Transverse colon (tissue), 4 donors: ENCODE measurements at regions not wholly inside any gene's neighbourhood (a gene's known extent, or its start where the extent isn't known, plus 50 kb on each side); places are given as distances from the start of the nearest gene placed in this dataset.

Experiments
- DNase-seq: peaks from one replicate; pipeline ENCODE4 v3.0.0-alpha.2; 2019
- H3K27ac ChIP-seq, 4 donors: fragments of 200-600 bp; sonication (generic); 2 replicates each; pipeline ENCODE4 v1.5.1; 2016 to 2018; ENCODE audit warnings: inconsistent platforms in 4 of 4
- H3K27me3 ChIP-seq: fragments of 200-600 bp; sonication (generic); 2 replicates; pipeline ENCODE4 v1.5.1; 2017; ENCODE audit warnings: inconsistent platforms
- H3K36me3 ChIP-seq, 4 donors: fragments of 200-600 bp; sonication (generic); 2 replicates each; pipeline ENCODE4 v1.5.1; 2017 to 2019; ENCODE audit warnings: inconsistent platforms in 4 of 4
- H3K4me1 ChIP-seq, 4 donors: fragments of 200-600 bp; sonication (generic); 2 replicates each; pipeline ENCODE4 v1.5.1; 2017 to 2020; ENCODE audit warnings: inconsistent platforms in 4 of 4
- H3K4me3 ChIP-seq, 4 donors: fragments of 200-600 bp; sonication (generic); 1 replicate in 1 of 4; 2 replicates in 3 of 4; pipeline versions ENCODE4 v1.5.1 to v1.6.1; 2017 to 2019; ENCODE audit warnings: inconsistent platforms in 4 of 4
- H3K9me3 ChIP-seq, 2 donors: fragments of 200-600 bp; sonication (generic); 2 replicates each; pipeline ENCODE4 v1.5.1; 2017 to 2019; ENCODE audit warnings: inconsistent platforms in 2 of 2
- CTCF ChIP-seq, 5 experiments: fragments of 200-600 bp in 3 of 5; fragments of 450-650 bp in 2 of 5; sonication (generic) in 3 of 5; IDR thresholded peaks; 1 replicate in 2 of 5; 2 replicates in 3 of 5; pipeline ENCODE4 v1.5.1; 2016 to 2017; ENCODE audit warnings: antibody characterized with exemption in 5 of 5, inconsistent platforms in 3 of 5, mild to moderate bottlenecking in 2 of 5, moderate library complexity in 1 of 5
- EP300 ChIP-seq: sonication (generic); formaldehyde crosslinking; IDR thresholded peaks from one replicate; pipeline ENCODE4 v1.6.1; 2017; ENCODE audit warnings: antibody characterized with exemption, low read depth
- POLR2A ChIP-seq: fragments of 450-650 bp; IDR thresholded peaks from one replicate; pipeline ENCODE4 v1.6.1; 2016; ENCODE audit warnings: antibody characterized with exemption, mild to moderate bottlenecking, moderate library complexity
- POLR2AphosphoS5 ChIP-seq, 3 donors: sonication (generic); formaldehyde crosslinking; IDR thresholded peaks; one replicate each; pipeline ENCODE4 v1.6.1; 2016; ENCODE audit warnings: antibody characterized with exemption in 3 of 3
- WGBS, 2 donors: methylation state at CpG; one replicate each; pipeline ENCODE4 v1.1.5; 2018; ENCODE audit warnings: low coverage in 1 of 2; 5-methylcytosine and 5-hydroxymethylcytosine counted together
- in situ Hi-C, 4 donors: fragments of 200-750 bp; cut with MboI; loops; one replicate each; pipeline versions ENCODE4 v1.15.0 to v1.15.1; 2017; ENCODE audit warnings: low sequenced_read_pairs in 3 of 4, low pct_ligation_motif_present in 1 of 4, low pct_unique_long_range_greater_than_20kb in 1 of 4
- intact Hi-C: fragments of 100-400 bp; cut with DNase I; formaldehyde crosslinking; loops from one replicate; pipeline ENCODE4 v1.15.1; 2023; ENCODE audit warnings: low total_unique reads

GRCh38 chr7:13633857-13634256, 355.6 kb downstream of the ETV1 start:
- no peak for DNase-seq
- TF ChIP-seq POLR2AphosphoS5 (IDR thresholded peaks at IDR 0.05) (no peak), CTCF (IDR thresholded peaks at IDR 0.05) (no peak), POLR2A (no peak), EP300 (no peak)
- Histone ChIP-seq H3K27me3 (no peaks in the 10 kb centered on the region), H3K4me3 (no peak overlapping the region), H3K36me3 (no peaks in the 10 kb centered on the region), H3K9me3 (no peaks in the 10 kb centered on the region), H3K4me1 (no peaks in the 10 kb centered on the region), H3K27ac (no peak overlapping the region)
- intact Hi-C loops, result no loop called here
- 74 to 79% methylated on average over 3 of the region's 3 CpGs for WGBS, 2 donors
- in situ Hi-C loops, result no loop called here

- WGBS, 2 donors, result 61 to 71% methylated on average over 3 to 4 of the region's 4 CpGs
- TF ChIP-seq POLR2AphosphoS5 (IDR thresholded peaks at IDR 0.05) (no peak), POLR2A (no peak), EP300 (no peak), CTCF (IDR thresholded peaks at IDR 0.05) (no peak)
- DNase-seq, result no peak
- in situ Hi-C loops, result no loop called here
- H3K9me3 ChIP-seq, result no peaks in the 10 kb centered on the region
- no peak overlapping the region for H3K4me3 ChIP-seq
- no peaks in the 10 kb centered on the region for H3K36me3 ChIP-seq
- intact Hi-C loops, result no loop called here
- H3K27ac ChIP-seq, result no peak overlapping the region
- no peaks in the 10 kb centered on the region for H3K4me1 ChIP-seq
- H3K27me3 ChIP-seq, result no peaks in the 10 kb centered on the region
Measured at GRCh38 chr7:13639396-13639795, 350.1 kb downstream of the ETV1 start.

- WGBS, 2 donors, result 17 to 27% methylated on average over 1 of the region's 1 CpG
- Histone ChIP-seq H3K27me3 (no peaks in the 10 kb centered on the region), H3K27ac (no peak overlapping the region), H3K36me3 (no peaks in the 10 kb centered on the region), H3K9me3 (no peaks in the 10 kb centered on the region), H3K4me3 (no peak overlapping the region), H3K4me1 (no peaks in the 10 kb centered on the region)
- in situ Hi-C loops (no loop called here), intact Hi-C loops (no loop called here)
- DNase-seq, result no peak
- TF ChIP-seq EP300 (no peak), CTCF (IDR thresholded peaks at IDR 0.05) (no peak), POLR2AphosphoS5 (IDR thresholded peaks at IDR 0.05) (no peak), POLR2A (no peak)
Measured at GRCh38 chr7:13641714-13642113, 347.8 kb downstream of the ETV1 start.

- Histone ChIP-seq H3K4me1 (no peaks in the 10 kb centered on the region), H3K27me3 (no peaks in the 10 kb centered on the region), H3K27ac (no peak overlapping the region), H3K9me3 (no peaks in the 10 kb centered on the region), H3K36me3 (no peaks in the 10 kb centered on the region), H3K4me3 (no peak overlapping the region)
- TF ChIP-seq POLR2AphosphoS5 (IDR thresholded peaks at IDR 0.05) (no peak), CTCF (IDR thresholded peaks at IDR 0.05) (no peak), EP300 (no peak), POLR2A (no peak)
- 70 to 83% methylated on average over 1 of the region's 1 CpG for WGBS, 2 donors
- intact Hi-C loops, result no loop called here
- no peak for DNase-seq
- in situ Hi-C loops, result no loop called here
Measured at GRCh38 chr7:13651167-13651566, 338.3 kb downstream of the ETV1 start.
